Stomach (tissue), 8 donors: ENCODE measurements at regions not wholly inside any gene's neighbourhood (a gene's known extent, or its start where the extent isn't known, plus 50 kb on each side); places are given as distances from the start of the nearest gene placed in this dataset.
"Not testable (repeated sequence)": the region's sequence is repeated elsewhere in the genome, so short reads cannot be mapped to it uniquely, and the experiment has no call there.

Experiments
- DNase-seq, 2 donors: peaks; one replicate each; pipeline versions ENCODE4 v3.0.0 to v3.0.0-alpha.2; 2013 to 2019
- H3K27ac ChIP-seq, 5 donors: fragments of 200-600 bp in 4 of 5; sonication (generic) in 4 of 5; one replicate each; pipeline ENCODE4 v1.5.1; 2013 to 2019; ENCODE audit warnings: mild to moderate bottlenecking in 1 of 5, moderate library complexity in 1 of 5
- H3K27me3 ChIP-seq, 3 donors: fragments of 200-600 bp; sonication (generic); one replicate each; pipeline ENCODE4 v1.5.1; 2017 to 2019; ENCODE audit warnings: mixed run types in 1 of 3
- H3K36me3 ChIP-seq, 4 donors: fragments of 200-600 bp; sonication (generic); 1 replicate in 3 of 4; 2 replicates in 1 of 4; pipeline ENCODE4 v1.5.1; 2016 to 2019
- H3K4me1 ChIP-seq, 4 donors: fragments of 200-600 bp; sonication (generic); one replicate each; pipeline ENCODE4 v1.5.1; 2016 to 2019
- H3K4me3 ChIP-seq, 4 donors: fragments of 200-600 bp; sonication (generic) in 3 of 4; one replicate each; pipeline ENCODE4 v1.5.1; 2016 to 2019; ENCODE audit warnings: mild to moderate bottlenecking in 1 of 4
- H3K9me3 ChIP-seq, 4 donors: fragments of 200-600 bp; sonication (generic); one replicate each; pipeline ENCODE4 v1.5.1; 2016 to 2019
- EP300 ChIP-seq: sonication (generic); formaldehyde crosslinking; IDR thresholded peaks from one replicate; pipeline ENCODE4 v1.6.1; 2017; ENCODE audit warnings: antibody characterized with exemption
- POLR2A ChIP-seq, 4 donors: fragments of 450-650 bp; IDR thresholded peaks; one replicate each; pipeline ENCODE4 v1.6.1; 2016; ENCODE audit warnings: antibody characterized with exemption in 4 of 4, control low read depth in 2 of 4, mild to moderate bottlenecking in 1 of 4, moderate library complexity in 1 of 4
- POLR2AphosphoS5 ChIP-seq, 3 donors: sonication (generic); formaldehyde crosslinking; IDR thresholded peaks; one replicate each; pipeline ENCODE4 v1.6.1; 2016; ENCODE audit warnings: antibody characterized with exemption in 3 of 3
- WGBS, 5 donors: extraction: QIAGEN DNeasy Blood & Tissue Kit in 3 of 5; methylation state at CpG; one replicate each; pipeline versions ENCODE4 v1.1.5 to v1.1.7; 2013 to 2018; 5-methylcytosine and 5-hydroxymethylcytosine counted together
- intact Hi-C: fragments of 100-400 bp; cut with DNase I; formaldehyde crosslinking; loops from one replicate; pipeline ENCODE4 v1.15.1; 2023; ENCODE audit warnings: low total_unique reads
- TF ChIP-seq, protein P1 (sequence below), 7 experiments: fragments of 450-650 bp in 4 of 7; fragments of 200-600 bp in 3 of 7; sonication (generic) in 3 of 7; IDR thresholded peaks; one replicate each; pipeline ENCODE4 v1.5.1; 2016 to 2019; ENCODE audit warnings: antibody characterized with exemption in 7 of 7, control low read depth in 2 of 7, mild to moderate bottlenecking in 1 of 7
- donor health status: healthy with polysubstance abuse.
- donor health status: Bipolar disorder and iron deficiency.
- donor health status: healthy.

DNA sequence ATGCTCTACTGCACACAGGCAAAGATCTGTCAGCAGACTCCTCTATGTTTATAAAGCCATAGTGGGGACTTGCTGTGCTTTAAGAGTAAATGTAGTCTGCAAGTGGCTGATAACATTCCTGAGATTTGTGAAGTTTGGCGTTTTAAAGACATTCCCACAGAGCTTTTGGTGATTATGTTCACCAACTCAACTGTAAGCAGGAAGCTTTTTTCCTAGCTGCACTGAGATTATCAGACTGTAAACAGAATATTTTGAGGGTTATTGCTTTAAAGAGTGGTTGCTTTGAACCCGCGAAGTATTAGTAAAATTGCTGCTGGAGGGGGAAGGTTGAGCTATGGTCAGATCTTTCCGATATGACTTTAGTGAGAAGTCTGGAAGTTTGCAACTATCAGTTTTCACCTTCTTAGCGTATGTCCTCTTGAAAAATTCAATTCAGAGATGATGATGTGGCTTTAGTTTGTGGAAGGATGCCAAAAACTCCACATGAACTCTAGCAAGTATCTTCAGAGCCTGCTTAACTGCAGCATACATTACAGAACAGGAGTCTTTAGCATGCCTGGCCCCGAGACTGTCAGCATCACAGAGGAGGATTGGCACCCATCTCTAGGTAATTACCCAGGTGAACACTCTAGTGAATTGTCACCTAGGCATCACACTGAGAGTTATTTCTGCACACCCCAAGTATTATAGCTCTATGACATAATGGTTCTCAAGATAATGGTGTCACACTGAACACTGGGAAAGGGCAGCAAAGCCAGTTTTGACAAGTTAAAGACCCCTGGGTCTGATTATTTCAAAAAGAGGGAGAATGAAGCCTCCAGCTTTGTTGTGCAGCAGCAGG is 89.9 kb downstream of the MTNR1B start:
- H3K36me3 ChIP-seq = no peaks in the 10 kb centered on the region
- H3K9me3 ChIP-seq = no peaks in the 10 kb centered on the region
- intact Hi-C loops = no loop called here
- H3K27me3 ChIP-seq = no peaks in the 10 kb centered on the region
- H3K4me1 ChIP-seq = peaks cover 7 to 30% (median 15%) of the 10 kb centered on the region in 4 donors
- DNase-seq = peak in 1 of 2 donors; percentile 66
- H3K4me3 ChIP-seq = no peak overlapping the region
- no peak for TF ChIP-seq POLR2AphosphoS5 (IDR thresholded peaks at IDR 0.05)
- TF ChIP-seq EP300 = no peak
- TF ChIP-seq POLR2A (IDR thresholded peaks at IDR 0.05) = no peak
- TF ChIP-seq, protein P1, sequence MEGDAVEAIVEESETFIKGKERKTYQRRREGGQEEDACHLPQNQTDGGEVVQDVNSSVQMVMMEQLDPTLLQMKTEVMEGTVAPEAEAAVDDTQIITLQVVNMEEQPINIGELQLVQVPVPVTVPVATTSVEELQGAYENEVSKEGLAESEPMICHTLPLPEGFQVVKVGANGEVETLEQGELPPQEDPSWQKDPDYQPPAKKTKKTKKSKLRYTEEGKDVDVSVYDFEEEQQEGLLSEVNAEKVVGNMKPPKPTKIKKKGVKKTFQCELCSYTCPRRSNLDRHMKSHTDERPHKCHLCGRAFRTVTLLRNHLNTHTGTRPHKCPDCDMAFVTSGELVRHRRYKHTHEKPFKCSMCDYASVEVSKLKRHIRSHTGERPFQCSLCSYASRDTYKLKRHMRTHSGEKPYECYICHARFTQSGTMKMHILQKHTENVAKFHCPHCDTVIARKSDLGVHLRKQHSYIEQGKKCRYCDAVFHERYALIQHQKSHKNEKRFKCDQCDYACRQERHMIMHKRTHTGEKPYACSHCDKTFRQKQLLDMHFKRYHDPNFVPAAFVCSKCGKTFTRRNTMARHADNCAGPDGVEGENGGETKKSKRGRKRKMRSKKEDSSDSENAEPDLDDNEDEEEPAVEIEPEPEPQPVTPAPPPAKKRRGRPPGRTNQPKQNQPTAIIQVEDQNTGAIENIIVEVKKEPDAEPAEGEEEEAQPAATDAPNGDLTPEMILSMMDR (IDR thresholded peaks at IDR 0.05) = no peak
- WGBS, 5 donors = 10 to 23% (median 14%) methylated on average over 6 of the region's 6 CpGs
- peak overlapping the region in 2 of 5 donors; percentile 38 to 61 for H3K27ac ChIP-seq

GRCh38 chr11:93063086-93063485 is 93.6 kb downstream of the MTNR1B start:
- H3K36me3 ChIP-seq = no peaks in the 10 kb centered on the region
- H3K4me3 ChIP-seq = no peak overlapping the region
- no peak overlapping the region for H3K27ac ChIP-seq
- H3K9me3 ChIP-seq = no peaks in the 10 kb centered on the region
- intact Hi-C loops = no loop called here
- TF ChIP-seq POLR2AphosphoS5 (IDR thresholded peaks at IDR 0.05) = no peak
- no peak for TF ChIP-seq EP300
- no peak for TF ChIP-seq POLR2A (IDR thresholded peaks at IDR 0.05)
- TF ChIP-seq, protein P1 (IDR thresholded peaks at IDR 0.05) = no peak
- DNase-seq = no peak
- no peaks in the 10 kb centered on the region for H3K27me3 ChIP-seq
- H3K4me1 ChIP-seq = peaks cover 7 to 29% (median 15%) of the 10 kb centered on the region in 4 donors
- 68 to 95% (median 92%) methylated on average over 1 of the region's 1 CpG for WGBS, 5 donors

DNA sequence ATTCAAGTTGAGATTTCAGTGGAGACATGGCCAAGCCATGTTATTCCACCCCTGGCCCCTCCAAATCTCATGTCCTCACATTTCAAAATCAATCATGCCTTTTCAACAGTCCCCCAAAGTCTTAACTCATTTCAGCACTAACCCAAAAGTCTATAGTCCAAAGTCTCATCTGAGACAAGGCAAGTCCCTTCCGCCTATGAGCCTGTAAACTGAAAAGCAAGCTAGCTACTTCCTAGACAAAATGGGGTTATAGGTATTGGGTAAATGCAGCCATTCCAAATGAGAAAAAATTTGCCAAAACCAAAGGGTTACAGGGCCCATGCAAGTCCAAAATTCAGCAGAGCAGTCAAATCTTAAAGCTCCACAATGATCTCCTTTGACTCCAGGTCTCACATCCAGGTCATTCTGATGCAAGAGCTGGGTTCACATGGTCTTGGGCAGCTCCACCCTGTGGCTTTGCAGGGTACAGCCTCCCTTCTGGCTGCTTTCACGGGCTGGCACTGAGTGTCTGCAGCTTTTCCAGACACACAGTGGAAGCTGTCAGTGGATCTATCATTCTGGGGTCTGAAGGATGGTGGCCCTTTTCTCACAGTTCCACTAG is 95.7 kb downstream of the MTNR1B start:
- H3K4me1 ChIP-seq = peaks cover 0 to 10% (median under 1%) of the 10 kb centered on the region in 4 donors
- H3K4me3 ChIP-seq, H3K27me3 ChIP-seq, intact Hi-C loops, H3K9me3 ChIP-seq, H3K36me3 ChIP-seq, H3K27ac ChIP-seq: not testable (repeated sequence)
- WGBS, 5 donors = 77 to 90% (median 85%) methylated on average over 2 of the region's 2 CpGs
- peak in 1 of 2 donors; percentile 45 for DNase-seq
- TF ChIP-seq, protein P1 (IDR thresholded peaks at IDR 0.05) = peak in 3 of 7 experiments; percentile 19 to 35 (median 22)

- H3K27ac ChIP-seq = no peak overlapping the region
- no peak overlapping the region for H3K4me3 ChIP-seq
- no peak for TF ChIP-seq POLR2AphosphoS5 (IDR thresholded peaks at IDR 0.05)
- no peak for TF ChIP-seq EP300
- TF ChIP-seq, protein P1 (IDR thresholded peaks at IDR 0.05) = no peak
- no peak for TF ChIP-seq POLR2A (IDR thresholded peaks at IDR 0.05)
- H3K9me3 ChIP-seq = no peaks in the 10 kb centered on the region
- no peaks in the 10 kb centered on the region for H3K27me3 ChIP-seq
- no peak for DNase-seq
- H3K36me3 ChIP-seq = no peaks in the 10 kb centered on the region
- no peaks in the 10 kb centered on the region for H3K4me1 ChIP-seq
- intact Hi-C loops = no loop called here
Observed at GRCh38 chr11:93067881-93068390, 98.5 kb downstream of the MTNR1B start.
